NCI-H345 treated with DMSO at 0.1 percent for 48 hours (cell line): ENCODE measurements at regions not wholly inside any gene's neighbourhood (a gene's known extent, or its start where the extent isn't known, plus 50 kb on each side); places are given as distances from the start of the nearest gene placed in this dataset.
A peak's percentile ranks its signal among the peaks of the same experiment; 100 is the strongest.
"Not testable (repeated sequence)": the region's sequence is repeated elsewhere in the genome, so short reads cannot be mapped to it uniquely, and the experiment has no call there.

Experiments
- DNase-seq: peaks from one replicate; lab custom pipeline; 2025; ENCODE audit not compliant: unreplicated experiment; lab: John Stamatoyannopoulos, UW

DNA sequence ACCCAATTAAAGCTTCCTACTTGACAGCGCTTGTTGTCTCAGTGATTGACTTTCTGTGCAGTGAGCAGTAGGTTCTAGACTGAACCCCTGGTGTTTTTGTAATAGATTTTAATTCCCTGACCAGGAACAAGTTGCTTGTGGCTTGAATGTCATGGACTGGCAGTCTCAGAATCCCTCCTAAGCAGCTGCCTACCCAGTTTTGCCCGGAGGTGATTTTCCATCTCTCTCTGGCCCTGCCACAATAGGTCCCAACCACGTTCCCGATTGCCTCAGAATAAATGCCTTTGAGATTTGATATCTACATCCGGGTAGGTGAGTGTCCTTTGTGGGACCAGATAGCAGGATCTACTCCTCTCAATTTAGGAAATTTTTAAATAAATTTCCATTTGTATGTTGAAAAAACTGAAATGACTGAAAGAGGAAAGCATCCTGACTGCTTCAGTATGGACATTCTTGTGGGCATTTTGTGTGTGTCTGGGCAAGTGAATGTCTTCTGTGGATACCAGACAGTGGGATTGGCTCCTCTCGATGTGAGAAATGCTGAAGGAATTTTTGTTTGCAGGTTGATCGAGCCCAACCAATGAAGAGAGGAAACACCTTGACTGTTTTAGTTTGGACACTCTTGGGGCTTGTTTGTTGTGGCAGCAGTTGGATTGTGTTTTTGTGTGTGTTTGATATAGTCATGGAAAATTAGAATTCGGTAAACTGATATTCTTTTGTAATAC lies 1607.4 kb downstream of the C4orf33 start:
- DNase-seq = no peak

DNA sequence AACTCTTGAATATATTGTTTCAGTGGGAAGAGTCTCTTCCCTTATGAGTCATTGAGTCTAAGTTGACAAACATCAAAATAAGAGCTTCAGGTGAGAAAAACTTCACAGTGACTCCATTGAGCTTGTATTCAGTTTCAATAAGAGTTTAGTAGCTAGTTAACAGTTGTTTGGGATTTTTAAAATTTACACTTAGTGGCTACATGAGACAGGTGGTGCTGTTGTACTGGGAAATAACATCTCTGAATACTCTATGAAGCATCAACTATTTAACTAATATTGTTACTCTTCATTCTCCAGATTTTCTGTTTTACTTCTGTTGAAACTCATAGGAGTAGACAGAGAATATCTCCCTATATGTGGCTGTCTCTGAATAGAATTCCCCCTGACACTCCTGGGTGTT lies 1609.1 kb downstream of the C4orf33 start:
- DNase-seq = no peak

DNA sequence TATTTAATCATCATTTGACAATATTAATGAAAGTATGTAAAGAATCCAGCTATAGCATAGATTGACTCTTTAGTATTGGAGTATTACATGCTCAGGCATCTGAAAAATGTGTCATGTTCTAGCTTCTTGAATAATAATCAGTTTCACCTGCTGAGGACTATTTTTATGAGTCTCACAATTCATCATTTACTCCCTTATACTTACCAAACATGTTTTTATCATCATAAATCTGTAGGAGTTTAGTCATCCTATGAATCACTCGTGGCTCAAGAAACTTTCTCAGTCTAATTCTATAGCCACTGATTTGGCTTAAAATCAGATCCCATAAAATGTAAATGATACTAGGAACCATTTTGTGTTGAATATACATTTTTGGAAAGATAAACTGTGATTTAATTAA lies 1616.1 kb downstream of the C4orf33 start:
- DNase-seq = no peak

DNA sequence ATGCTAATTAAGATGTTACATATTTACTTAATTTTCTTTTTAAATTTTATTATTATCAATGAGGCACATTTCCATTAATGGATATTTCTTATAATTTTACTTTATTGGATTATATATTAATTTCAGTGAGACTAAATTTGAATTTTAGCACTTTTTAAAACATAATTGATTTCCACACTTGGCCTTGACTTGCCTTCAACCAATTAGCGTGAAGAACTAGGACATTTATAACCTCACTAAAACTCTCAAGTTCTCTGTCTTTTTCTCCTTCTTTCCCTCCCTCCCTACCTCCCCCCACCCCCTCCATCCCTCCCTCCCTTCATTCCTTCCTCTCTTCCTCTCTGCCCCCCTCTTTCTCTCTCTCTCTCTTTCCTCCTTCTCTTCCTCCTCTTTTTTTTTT lies 1618.1 kb downstream of the C4orf33 start:
- no peak for DNase-seq

DNA sequence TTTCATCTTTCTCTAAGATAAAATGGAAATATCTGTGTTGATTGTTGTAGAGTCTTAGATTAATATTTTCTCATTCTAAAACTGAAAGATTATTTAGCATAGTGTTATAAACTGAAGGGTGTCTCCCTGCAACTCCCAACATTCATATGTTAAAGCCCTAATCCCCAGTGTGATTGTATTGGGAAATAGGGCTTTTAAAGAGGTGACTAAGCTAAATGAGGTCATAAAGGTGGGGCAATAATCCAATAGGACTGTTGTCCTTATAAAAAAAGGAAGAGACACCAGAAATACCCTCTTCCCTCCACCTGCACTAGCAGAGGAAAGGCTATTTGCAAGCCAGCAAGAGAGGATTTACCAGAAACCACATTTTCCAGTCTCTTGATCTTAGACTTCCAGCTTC lies 1626.4 kb downstream of the C4orf33 start:
- DNase-seq = no peak

DNA sequence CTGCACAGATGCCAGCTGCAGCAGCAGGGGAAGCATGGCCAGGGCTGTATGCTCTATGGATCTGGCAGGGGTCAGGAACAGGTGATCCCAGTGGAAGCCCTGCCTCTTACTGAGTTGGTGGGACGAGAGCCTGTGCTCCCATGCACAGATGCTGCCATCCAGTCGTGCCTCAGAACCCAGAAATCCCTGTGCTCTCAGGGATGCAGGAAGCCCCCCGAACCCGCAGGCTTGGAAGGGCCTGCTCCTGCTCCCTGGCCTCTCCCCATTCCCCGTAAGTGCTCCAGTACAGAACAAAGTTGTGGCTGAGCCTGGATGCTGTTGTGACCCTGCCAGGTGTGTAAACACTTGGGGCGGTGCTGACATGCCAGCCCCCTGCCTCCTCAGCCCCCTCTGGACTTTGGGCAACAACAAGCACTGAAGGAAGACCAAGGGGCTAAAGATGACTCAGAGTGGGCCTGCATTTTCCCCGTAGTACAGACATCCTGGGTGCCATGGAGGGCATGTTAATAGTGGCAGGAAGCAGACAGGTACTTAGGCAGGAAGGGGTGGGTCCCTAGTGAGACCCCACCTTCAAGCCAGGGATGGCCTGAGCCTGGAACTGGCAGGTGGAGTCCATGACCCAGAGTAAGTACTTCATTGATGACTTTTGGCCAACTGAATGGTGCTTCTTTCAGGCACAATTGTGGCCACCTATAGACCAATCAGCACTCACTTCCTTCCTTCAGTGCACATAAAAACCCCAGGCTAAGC lies 1640.7 kb downstream of the C4orf33 start:
- no peak for DNase-seq

DNA sequence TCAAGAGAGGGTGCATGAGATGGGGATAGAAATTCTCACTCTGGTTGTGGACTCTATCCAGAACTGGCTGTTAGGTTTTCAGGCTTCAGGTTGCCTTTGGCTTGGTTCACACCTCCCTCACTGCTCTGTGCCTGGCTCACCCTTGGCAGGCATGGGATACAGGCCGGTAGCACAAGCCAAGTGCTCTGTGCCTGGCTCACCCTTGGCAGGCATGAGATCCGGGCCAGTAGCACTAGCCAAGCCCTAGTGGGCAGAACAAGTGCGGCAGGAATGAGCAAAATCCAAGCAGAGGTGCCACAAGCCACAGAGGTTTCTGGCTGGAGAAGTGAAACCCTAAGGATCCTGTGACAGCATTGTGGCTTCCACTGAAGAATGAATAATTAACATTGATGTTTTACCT lies 1642.3 kb downstream of the C4orf33 start:
- no peak for DNase-seq

DNA sequence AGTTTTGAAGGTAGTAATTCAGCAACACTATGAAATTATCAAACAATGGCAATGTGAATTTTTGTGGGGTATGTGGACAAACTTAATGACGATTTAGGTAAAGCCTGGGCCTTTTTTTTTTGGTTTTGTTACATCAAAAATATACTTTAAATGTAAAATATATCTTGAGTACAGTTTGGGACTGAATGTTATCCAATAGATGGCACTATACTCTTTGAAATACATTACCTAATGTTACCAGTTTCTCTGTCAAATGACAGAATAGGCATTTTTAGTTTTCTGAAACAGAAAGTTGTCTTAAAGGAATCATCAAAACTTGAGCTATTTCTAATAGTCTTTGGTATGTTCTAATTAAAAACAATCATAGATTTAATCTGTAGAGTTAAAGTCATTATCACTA lies 1651.9 kb downstream of the C4orf33 start:
- no peak for DNase-seq

DNA sequence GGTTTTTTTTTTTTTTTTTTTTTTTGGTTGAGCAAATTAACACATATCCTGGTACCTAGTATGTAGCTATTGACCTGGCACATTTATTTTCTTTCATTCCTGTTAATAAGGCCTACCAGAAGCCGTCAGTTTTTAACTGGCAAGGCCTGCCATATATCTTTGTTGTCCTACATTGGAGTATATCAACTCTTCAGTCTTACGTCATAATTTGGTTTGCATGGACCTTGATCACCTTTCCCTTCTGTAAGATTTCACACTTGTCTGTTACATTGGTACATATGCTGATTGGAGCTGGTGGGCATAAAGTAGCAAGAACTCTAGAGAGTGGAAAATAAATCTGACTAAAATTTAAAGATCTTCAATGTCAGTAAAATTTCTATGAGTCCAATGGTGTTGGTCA lies 1658.0 kb downstream of the C4orf33 start:
- DNase-seq = no peak

DNA sequence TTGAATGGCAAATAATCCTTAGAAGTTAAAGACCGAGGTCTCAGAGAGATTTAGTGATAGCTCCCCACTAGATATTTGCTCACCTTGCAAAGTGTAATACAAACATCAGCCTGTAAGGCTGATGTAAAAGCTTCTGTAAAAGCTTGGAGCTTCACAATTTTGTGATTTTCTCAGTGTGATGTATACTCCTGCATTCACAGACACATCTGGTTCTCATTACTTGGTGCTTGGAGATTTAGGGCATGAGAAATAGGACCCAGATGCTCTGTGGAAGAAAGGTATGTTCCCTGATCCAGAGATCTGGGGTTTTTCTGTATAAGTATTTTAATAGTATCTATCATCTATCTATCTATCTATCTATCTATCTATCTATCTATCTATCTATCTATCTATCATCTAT lies 1664.3 kb downstream of the C4orf33 start:
- no peak for DNase-seq

DNA sequence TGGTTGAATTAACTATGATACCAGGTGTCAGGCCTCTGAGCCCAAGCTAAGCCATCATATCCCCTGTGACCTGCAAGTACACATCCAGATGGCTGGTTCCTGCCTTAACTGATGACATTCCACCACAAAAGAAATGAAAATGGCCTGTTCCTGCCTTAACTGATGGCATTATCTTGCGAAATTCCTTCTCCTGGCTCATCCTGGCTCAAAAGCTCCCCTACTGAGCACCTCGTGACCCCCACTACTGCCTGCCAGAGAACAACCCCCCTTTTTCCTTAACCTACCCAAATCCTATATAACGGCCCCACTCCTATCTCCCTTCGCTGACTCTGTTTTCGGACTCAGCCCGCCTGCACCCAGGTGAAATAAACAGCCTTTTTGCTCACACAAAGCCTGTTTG lies 1671.4 kb downstream of the C4orf33 start:
- DNase-seq = not testable (repeated sequence)

DNA sequence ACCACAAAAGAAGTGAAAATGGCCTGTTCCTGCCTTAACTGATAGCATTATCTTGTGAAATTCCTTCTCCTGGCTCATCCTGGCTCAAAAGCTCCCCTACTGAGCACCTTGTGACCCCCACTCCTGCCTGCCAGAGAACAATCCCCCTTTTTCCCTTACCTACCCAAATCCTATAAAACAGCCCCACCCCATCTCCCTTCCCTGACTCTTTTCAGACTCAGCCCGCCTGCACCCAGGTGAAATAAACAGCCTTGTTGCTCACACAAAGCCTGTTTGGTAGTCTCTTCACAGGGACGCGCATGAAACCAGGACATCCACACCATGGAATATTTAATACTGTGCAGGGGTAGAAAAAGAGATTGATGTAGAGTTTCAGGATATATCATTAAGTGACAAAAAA lies 1677.0 kb downstream of the C4orf33 start:
- not testable (repeated sequence) for DNase-seq

DNA sequence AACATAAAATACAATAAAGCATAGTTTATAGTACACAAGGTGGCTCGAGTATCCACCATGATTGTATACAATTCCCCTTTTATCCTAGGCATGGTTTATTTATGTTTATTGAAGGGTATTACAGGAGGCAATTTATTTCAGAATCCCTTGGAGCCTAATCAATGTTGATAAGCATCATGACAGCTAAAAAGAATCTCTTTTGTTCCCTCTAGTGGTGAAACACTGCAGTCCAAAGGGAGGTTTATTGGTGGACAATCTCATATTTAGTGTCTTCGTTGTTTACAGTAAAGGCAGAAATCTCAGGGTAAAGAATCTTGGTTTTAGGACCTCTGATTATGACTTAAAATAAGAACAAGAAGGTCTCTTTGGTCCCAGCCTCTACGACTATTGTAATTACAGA lies 1712.5 kb downstream of the C4orf33 start:
- no peak for DNase-seq

DNA sequence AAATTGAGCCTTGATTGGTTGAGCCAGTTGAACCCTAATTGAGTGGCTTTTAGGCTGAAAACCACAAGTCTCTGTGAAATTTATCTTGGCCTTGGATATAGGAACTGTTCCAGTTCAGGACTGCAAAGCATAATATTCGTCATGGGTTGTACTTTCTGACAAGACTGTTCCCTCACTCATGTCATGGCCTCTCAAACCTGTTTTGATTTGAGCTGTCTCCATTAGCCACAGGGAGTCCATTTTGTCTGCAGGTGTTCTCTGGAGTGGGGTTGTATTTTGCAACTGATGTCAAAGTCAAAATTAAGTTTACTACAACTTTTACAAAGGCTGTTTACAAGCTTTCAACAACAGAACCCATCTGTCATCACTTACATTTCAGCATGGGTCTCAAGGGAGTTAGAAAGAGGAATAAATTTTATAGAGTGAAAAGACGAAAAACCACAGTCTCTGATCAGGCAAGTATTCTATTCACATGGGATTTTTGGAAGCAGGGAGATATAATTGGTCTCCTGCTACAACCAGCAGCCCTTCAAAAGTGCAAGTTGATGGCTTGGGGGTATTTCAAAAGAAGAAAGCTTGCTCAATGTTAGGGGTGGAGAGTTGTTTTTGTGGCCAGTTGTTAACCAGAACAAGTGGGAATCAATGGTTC lies 1716.3 kb downstream of the C4orf33 start:
- DNase-seq = peak; percentile 3

DNA sequence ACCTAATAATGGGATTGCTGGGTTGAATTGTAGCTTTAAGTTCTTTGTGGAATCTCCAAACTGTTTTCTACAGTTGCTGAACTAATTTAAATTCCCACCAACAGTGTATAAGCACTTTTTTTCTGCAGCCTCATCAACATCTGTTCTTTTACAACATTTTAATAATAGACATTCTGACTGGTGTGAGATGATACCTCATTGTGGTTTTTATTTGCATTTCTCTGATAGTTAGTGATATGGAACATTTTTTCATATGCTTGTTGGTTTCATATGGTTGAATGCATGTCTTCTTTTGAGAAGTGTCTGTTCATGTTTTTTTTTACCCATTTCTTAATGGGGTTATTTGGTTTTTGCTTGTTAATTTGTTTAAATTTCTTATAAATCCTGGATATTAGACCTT lies 1718.9 kb downstream of the C4orf33 start:
- no peak for DNase-seq

DNA sequence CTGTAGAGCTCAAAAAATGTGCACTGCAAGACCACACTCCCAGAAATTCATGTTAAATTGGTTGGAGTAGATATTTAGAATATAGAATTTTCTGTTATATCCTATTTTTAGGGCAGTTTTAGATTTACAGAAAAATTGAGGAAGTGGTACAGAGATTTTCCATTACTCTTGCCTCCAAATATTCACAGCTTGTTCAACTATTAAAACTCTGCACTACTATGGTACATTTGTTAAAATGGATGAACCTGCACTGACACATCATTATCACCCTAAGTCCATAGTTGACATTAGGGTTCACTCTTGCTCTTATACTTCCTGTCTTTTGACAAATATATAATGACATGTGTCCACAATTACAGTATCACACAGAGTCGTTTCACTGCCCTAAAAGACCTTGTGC lies 1724.5 kb downstream of the C4orf33 start:
- DNase-seq = no peak

DNA sequence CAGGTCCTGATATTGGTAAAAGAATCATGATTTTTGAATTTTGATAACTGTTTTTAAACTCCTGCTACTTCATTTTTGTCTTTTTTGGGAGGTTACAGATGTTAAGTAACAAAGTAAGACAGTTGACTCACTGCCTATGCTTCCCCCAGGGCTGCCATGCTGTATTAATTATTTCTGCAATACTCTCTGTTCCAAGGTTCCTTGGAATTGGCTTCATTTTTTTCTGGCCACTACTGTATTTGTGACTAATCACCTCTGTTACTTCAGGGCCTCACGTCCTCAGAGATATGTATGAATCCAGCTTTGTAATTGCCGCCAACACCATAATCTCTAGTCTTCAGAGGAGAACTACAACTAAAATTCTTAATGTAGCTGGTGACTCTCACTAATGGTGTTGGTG lies 1729.3 kb downstream of the C4orf33 start:
- DNase-seq = no peak

DNA sequence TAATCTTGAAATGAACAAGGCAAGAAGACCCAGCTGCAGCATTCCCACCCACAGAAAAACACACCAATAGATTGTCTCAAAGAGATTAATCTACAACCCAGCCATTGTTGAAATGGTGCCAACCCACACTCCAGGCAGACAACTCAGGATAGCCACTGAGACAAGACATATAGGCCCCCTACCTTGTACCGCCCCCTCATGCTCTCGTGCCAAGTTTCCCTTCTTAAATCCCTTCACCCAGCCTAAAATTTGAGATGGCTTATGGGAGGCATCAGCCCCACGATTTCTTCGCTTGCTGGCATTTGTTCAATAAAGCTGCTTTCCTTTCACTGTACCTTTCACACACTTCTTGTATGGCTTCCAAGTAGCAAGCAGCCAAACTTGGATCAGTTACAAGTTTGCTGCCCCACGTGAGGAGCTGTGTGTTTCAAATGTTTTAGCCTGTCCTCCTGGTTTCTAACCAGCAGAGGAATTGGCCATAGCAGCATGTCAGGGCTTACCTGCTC lies 1754.1 kb downstream of the C4orf33 start:
- no peak for DNase-seq

DNA sequence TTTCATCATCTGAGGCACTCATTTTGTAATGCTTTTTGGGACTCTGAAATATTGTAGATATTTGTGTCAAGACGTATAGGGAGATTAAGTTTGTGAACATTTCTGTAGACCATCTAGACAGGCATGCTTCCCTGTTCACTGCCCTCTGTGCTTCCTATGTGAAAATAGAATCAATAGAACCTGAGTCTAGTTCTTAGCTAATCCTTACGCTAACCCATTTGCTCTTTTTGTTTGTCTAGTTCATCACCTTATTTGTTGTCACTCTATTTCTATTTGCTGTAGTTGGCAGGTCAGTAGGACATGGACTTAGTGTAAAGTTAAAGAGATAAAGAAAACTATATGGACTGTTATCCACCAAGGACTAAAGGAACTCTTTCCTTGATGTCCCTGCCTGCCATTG lies 1755.2 kb downstream of the C4orf33 start:
- DNase-seq = no peak

DNA sequence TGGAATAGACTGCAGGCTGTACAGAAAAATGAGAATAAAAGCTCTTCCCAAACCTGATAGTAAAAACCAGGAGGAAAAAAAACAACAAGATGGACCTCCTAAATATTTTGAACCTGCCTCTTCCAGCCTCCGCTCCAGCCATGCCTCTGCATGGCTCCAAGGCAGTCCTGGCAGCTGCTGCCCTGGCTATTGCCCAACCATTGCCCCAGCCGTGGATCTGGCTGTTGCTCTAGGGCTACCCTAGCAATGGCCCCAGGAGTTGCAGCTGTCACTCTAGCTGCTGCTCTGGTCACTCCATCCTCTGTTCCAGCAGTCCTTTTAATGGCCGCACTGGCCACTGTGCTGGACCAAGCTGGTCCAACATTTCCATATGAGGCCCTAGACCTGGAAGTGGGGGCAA lies 1756.0 kb downstream of the C4orf33 start:
- DNase-seq = no peak

DNA sequence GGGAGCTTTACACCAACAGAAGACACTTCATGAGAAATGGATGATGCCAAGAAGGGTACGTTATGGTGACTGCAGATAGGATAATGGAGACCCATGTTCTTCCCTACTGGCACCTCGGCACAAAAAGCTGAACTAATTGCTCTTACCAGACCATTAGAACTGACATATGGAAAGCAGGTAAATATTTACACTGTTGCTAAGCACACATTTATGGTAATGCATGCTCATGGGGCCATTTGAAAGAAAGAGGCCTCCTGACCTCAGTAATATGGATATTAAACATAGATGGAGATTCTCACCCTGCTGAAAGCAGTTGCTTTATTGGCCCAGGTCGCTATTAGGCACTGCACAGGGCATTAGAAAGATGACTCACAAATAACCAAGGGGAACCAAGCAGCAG lies 1759.6 kb downstream of the C4orf33 start:
- DNase-seq = no peak

DNA sequence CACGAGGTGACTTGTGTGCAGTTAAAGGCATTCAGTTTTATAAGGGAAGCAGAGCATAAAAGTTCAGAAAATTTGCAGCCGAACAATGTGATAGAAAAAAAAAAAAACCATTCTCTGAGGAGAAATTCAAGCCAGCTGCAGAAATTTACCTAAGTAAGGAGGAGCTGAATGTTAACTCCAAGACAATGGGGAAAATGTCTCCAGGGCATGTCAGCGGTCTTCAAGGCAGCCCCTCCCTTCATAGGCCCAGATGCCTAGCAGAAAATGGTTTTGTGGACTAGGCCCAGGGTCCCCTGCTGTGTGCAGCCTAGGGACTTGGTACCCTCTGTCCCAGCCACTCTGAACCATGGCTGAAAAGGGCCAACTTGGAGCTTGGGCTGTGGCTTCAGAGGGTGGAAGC lies 1764.0 kb downstream of the C4orf33 start:
- DNase-seq = no peak
